ENCODE measurements at regions not wholly inside any gene's neighbourhood (a gene's known extent, or its start where the extent isn't known, plus 50 kb on each side); places are given as distances from the start of the nearest gene placed in this dataset.
"Not testable (repeated sequence)": the region's sequence is repeated elsewhere in the genome, so short reads cannot be mapped to it uniquely, and the experiment has no call there.

GRCh38 chr1:146486300-146487014 lies 257.6 kb upstream of the NOTCH2NLA start:
- not testable (repeated sequence) for TF ChIP-seq CTCF (IDR thresholded peaks at IDR 0.05); TCF7L2 (IDR thresholded peaks at IDR 0.05; ENCODE audit: low read depth, low read length); POLR2AphosphoS5 (IDR thresholded peaks at IDR 0.05; ENCODE audit: low read depth, low read length); REST (IDR thresholded peaks at IDR 0.05; ENCODE audit: insufficient read depth in 1 of 2, low read depth in 2 of 2, low read length in 1 of 2); SIN3A (IDR thresholded peaks at IDR 0.05; ENCODE audit: borderline replicate concordance, insufficient read depth, low read depth, low read length)
